GM19035 (cell line): ENCODE measurements at regions not wholly inside any gene's neighbourhood (a gene's known extent, or its start where the extent isn't known, plus 50 kb on each side); places are given as distances from the start of the nearest gene placed in this dataset.
A peak's percentile ranks its signal among the peaks of the same experiment; 100 is the strongest.

Experiments used
- ATAC-seq: cut with Tn5 transposase; IDR thresholded peaks from one replicate; pipeline ENCODE4 v1.9.1; 2021; ENCODE audit not compliant: unreplicated experiment

DNA sequence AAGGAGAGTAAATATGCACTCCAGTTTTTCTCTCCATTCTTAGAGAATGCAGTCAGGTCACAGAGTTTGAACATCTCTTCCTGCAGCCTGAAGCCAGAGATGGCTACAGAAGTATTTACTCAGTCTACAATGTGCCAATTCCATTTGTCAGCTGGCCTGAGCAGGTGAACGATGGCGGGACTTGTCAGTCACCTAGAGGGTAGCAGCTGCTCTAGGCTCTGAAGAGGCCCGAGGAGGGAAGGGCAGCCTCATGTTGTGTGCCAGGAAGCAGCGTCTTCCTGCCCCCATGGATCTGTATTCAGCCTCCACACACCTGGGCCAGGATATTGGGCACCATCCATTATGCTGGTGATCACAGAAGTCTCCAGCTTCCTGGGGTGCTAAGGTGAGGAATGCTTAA is 316.7 kb upstream of the CHAC2 start:
- no peak for ATAC-seq

GRCh38 chr2:53448591-53448990 is 319.0 kb upstream of the CHAC2 start:
- no peak for ATAC-seq

GRCh38 chr2:53448086-53448485 is 319.5 kb upstream of the CHAC2 start:
- no peak for ATAC-seq

DNA sequence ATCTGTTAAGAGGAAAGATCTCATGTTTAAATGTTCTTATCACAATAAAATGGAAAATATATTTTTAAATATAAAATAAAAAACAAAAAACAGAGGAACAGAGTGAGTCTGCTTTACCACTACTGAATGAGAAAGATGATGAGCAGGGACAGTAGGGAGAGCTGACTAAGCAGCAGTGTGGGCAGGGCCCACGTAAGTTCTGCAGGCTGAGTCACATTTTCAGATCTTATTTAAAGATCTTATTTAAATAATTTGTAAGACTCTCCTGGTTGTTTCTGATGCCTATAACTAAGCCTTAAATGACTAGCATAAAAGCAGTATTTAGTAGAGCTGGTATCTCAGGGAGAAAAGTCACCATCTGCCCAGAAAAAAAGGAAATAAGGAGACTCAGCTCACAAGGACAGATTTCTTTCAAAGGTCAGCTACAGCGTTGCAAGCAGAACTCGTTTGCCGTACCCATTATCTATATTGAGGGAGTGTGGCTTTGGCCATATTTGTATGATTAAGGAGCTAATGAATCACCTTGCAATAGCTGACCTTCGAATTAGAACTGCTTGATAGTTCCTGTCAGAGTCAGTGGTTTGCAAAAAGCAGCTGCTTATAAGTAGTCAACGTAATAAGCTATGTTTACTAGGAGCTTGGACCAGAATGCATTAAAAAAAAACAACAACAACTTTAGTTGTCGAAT is 322.1 kb upstream of the CHAC2 start:
- peak; percentile 77 for ATAC-seq

DNA sequence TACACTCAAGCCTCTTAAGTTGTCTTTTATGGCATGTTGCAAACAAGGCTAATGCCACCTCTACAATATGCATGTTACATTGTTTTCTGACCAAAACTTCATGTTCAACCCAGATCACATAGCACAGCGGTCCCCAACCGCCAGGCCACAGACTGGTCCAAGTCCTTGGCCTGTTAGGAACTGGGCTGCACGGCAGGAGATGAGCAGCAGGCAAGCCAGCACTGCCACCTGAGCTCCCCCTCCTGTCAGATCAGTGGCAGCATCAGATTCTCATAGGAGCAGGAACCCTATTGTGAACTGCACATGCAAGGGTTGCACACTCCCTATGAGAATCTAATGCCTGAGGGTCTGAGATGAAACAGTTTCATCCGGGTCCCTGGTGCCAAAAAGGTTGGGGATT is 324.8 kb upstream of the CHAC2 start:
- ATAC-seq = no peak

- ATAC-seq = no peak
Observed at GRCh38 chr2:53442093-53442492, 325.5 kb upstream of the CHAC2 start.

- no peak for ATAC-seq
Observed at GRCh38 chr2:53438692-53439091, 328.9 kb upstream of the CHAC2 start.

DNA sequence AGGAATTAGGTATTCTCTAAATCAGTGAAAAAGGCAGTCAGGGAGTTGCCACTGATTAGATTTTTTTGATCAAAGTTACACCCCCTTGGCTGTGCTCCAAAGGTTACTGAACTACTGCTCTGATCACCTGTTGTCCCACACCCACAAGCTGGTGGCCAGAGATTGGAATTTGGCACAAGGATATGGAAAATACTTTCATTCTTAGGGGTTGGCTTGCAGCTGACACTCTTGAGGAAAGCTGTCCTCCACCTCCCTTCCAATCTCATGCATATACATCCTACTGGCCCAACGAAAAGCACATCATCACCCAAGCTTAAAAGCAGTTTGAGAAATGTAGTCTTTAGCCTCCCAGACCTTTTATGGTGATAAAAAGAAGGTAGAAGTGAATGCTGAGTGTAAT is 329.5 kb upstream of the CHAC2 start:
- ATAC-seq = no peak

GRCh38 chr2:53437371-53437770 is 330.2 kb upstream of the CHAC2 start:
- no peak for ATAC-seq

GRCh38 chr2:53436882-53437281 is 330.7 kb upstream of the CHAC2 start:
- ATAC-seq = no peak

DNA sequence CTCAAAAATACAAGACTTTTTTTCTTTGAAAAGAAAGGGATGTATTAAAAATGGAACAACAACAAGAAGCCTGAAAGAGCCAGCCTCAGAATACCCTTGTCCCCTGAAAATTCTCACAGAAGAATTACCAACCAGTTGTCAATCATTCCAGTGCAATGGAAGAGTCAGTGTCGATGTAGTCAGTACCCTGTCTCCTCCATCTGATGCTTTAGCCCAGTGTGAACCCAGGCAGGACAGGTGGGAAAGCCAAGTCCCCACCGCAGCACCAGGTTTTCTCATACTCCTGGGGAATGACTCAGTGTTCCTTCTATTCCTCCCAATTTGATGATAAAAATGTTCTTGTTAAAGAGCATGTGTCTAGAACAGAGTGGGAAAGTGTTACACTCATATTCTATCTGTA is 332.0 kb upstream of the CHAC2 start:
- ATAC-seq = no peak

DNA sequence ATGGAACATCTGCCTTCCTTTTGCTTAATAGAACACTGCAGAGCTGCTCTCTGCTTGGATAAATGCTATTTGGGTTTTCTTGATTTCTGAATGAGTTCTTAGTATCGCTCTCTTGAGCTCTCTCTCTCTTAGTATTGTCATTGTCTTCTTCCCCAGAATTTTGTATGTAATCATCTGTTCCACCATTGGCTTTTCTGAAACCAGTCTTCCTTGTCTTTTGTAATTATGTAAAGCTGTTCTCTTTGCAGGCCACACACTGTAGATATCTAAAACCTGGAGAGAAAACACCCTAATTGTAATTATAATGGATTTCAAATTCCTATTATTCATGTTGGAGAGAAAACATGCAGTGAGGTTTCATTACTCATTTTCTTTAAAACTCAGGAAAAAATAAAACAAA is 333.1 kb upstream of the CHAC2 start:
- ATAC-seq = no peak

- no peak for ATAC-seq
Observed at GRCh38 chr2:53432936-53433335, 334.7 kb upstream of the CHAC2 start.

GRCh38 chr2:53429901-53430300 is 337.7 kb upstream of the CHAC2 start:
- ATAC-seq = no peak

GRCh38 chr2:53424902-53425301 is 342.7 kb upstream of the CHAC2 start:
- ATAC-seq = peak; percentile 62

DNA sequence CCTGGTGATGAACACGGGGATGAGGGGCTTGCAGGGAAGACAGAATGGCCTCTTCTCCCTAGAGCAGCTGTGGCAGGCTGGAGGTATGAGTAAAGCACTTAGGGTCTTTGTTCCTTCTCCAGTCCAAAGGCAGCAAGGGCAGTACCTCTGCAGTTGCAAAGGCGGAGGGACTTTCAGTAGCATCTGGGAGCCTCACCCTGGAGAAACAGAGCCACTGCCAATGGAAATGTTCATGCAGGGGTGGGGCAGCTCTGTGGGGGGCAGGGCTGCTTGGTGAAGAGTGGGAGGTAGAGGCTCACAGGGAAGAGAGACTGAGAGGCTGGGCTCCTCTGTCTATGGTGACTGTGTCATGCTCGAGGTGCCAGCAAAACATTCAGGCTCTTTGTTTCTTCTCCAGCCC is 344.1 kb upstream of the CHAC2 start:
- ATAC-seq = no peak

- peak; percentile 82 for ATAC-seq
Observed at GRCh38 chr2:53422979-53423378, 344.6 kb upstream of the CHAC2 start.

DNA sequence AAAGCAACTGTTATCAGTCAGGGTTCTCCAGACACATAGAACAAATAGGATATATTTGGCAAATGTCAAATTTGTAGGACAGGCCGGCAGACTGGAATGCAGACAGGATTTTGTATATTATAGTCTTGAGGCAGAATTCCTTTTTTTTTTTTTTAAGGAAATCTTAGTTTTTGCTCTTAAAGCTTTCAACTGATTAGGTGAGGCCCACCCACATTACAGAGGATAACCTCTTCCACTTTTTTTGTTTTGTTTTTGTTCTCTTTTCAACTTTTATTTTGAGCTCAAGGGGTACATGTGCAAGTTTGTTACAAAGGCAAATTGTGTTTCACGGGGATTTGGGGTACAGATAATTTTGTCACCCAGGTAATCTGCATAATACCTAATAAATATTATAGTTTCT is 350.2 kb upstream of the CHAC2 start:
- no peak for ATAC-seq

DNA sequence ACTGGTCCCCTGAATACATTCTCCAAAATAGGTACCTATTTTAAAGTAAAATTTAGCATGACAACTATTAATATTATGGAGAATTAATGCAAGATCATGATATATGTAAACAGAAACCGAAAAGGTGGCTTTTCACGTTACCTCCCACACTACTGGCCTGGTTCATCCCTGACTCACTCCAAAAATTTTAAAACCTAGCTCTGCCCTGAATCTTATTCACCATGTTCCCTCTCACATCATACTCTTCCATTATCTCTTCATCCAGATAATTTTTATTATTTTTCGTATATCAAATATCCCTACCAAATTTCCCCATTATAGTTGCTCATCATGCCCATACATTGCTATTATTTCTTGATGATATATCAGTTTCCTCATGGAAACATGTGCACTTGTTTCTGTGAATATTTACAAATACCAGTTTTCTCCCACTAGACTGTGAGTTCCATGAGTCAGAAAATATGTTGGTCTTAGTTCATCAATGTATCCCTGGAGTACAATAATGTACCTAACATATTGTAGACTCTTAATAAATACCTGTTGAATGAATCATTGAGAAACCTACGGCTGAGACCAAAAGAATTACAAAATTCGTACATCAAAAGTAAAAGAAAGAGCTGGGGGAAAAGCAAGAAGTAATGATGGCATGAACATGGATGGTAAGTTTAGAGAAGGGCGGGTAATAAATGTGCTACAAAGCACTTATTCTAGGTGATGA is 360.1 kb upstream of the CHAC2 start:
- no peak for ATAC-seq

- peak; percentile 62 for ATAC-seq
Observed at GRCh38 chr2:53403792-53404413, 363.7 kb upstream of the CHAC2 start.

GRCh38 chr2:53397085-53397484 is 370.5 kb upstream of the CHAC2 start:
- ATAC-seq = no peak

DNA sequence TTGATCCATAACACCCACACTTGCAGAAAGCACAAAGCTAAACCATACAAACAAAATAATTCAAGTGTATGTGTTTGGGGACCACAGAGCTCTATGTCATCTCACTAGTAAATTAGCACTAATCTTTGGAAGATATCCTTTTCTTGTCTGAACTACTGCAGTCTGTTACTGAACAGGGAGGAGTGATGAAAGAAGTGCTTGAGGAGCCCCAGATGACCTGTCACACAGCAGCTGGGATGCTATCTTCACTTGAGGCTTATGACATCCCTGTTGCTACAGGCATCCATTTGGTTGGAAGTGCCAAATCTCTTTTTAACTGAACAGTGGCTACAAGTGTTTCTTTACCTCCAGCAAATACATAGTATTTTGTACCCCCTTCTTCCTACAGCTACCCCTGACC is 386.3 kb upstream of the CHAC2 start:
- no peak for ATAC-seq
